Vagina (tissue), 2 donors: ENCODE measurements at regions not wholly inside any gene's neighbourhood (a gene's known extent, or its start where the extent isn't known, plus 50 kb on each side); places are given as distances from the start of the nearest gene placed in this dataset.

Source experiments
- DNase-seq, 2 donors: peaks; one replicate each; pipeline ENCODE4 v3.0.0-alpha.2; 2017; ENCODE audit errors: extremely low spot score in 2 of 2
- H3K27ac ChIP-seq: fragments of 200-600 bp; sonication (generic); one replicate; pipeline ENCODE4 v1.5.1; 2019
- H3K27me3 ChIP-seq: fragments of 200-600 bp; sonication (generic); one replicate; pipeline ENCODE4 v1.5.1; 2019
- H3K36me3 ChIP-seq, 2 donors: fragments of 200-600 bp; sonication (generic); one replicate each; pipeline ENCODE4 v1.5.1; 2017 to 2019
- H3K4me1 ChIP-seq: fragments of 200-600 bp; sonication (generic); one replicate; pipeline ENCODE4 v1.5.1; 2019
- H3K4me3 ChIP-seq, 2 donors: fragments of 200-600 bp; sonication (generic); 1 replicate in 1 of 2; 2 replicates in 1 of 2; pipeline ENCODE4 v1.5.1; 2016 to 2019
- H3K9me3 ChIP-seq: fragments of 200-600 bp; sonication (generic); one replicate; pipeline ENCODE4 v1.5.1; 2019
- CTCF ChIP-seq, 3 experiments: fragments of 450-650 bp in 2 of 3; fragments of 200-600 bp in 1 of 3; sonication (generic) in 1 of 3; IDR thresholded peaks; one replicate each; pipeline ENCODE4 v1.5.1; 2017 to 2019; ENCODE audit warnings: antibody characterized with exemption in 3 of 3, mild to moderate bottlenecking in 2 of 3, moderate library complexity in 2 of 3
- POLR2A ChIP-seq, 2 donors: fragments of 450-650 bp; IDR thresholded peaks; one replicate each; pipeline ENCODE4 v1.6.1; 2017; ENCODE audit warnings: antibody characterized with exemption in 2 of 2, mild to moderate bottlenecking in 2 of 2, moderate library complexity in 2 of 2
- POLR2AphosphoS5 ChIP-seq, 2 donors: sonication (generic); formaldehyde crosslinking; IDR thresholded peaks; one replicate each; pipeline ENCODE4 v1.9.0; 2017; ENCODE audit warnings: antibody characterized with exemption in 2 of 2, mild to moderate bottlenecking in 2 of 2, low read depth in 1 of 2; ENCODE audit not compliant: insufficient read depth in 1 of 2
- intact Hi-C: fragments of 100-400 bp; cut with DNase I; formaldehyde crosslinking; loops from one replicate; pipeline ENCODE4 v1.15.1; 2023

- Histone ChIP-seq H3K4me3 (no peak overlapping the region), H3K4me1 (no peaks in the 10 kb centered on the region), H3K36me3 (no peaks in the 10 kb centered on the region), H3K9me3 (no peaks in the 10 kb centered on the region), H3K27ac (no peak overlapping the region), H3K27me3 (no peaks in the 10 kb centered on the region)
- intact Hi-C loops, result no loop called here
- TF ChIP-seq POLR2A (IDR thresholded peaks at IDR 0.05), result no peak
- no peak for TF ChIP-seq POLR2AphosphoS5 (IDR thresholded peaks at IDR 0.05; ENCODE audit: insufficient read depth in 1 of 2, low read depth in 1 of 2)
- TF ChIP-seq CTCF (IDR thresholded peaks at IDR 0.05), result no peak
- DNase-seq, result no peak
Observed at GRCh38 chr5:169398515-169398914, 97.6 kb upstream of the SLIT3 start.

- Histone ChIP-seq H3K9me3 (no peaks in the 10 kb centered on the region), H3K27ac (no peak overlapping the region), H3K4me3 (no peak overlapping the region), H3K36me3 (no peaks in the 10 kb centered on the region), H3K4me1 (no peaks in the 10 kb centered on the region), H3K27me3 (no peaks in the 10 kb centered on the region)
- intact Hi-C loops, result no loop called here
- TF ChIP-seq CTCF (IDR thresholded peaks at IDR 0.05) (no peak), POLR2A (IDR thresholded peaks at IDR 0.05) (no peak), POLR2AphosphoS5 (IDR thresholded peaks at IDR 0.05; ENCODE audit: insufficient read depth in 1 of 2, low read depth in 1 of 2) (no peak)
- DNase-seq, result no peak
Observed at GRCh38 chr5:169395136-169395535, 94.2 kb upstream of the SLIT3 start.

- Histone ChIP-seq H3K27ac (no peak overlapping the region), H3K27me3 (no peaks in the 10 kb centered on the region), H3K4me3 (no peak overlapping the region), H3K9me3 (no peaks in the 10 kb centered on the region), H3K36me3 (no peaks in the 10 kb centered on the region), H3K4me1 (no peaks in the 10 kb centered on the region)
- TF ChIP-seq POLR2AphosphoS5 (IDR thresholded peaks at IDR 0.05; ENCODE audit: insufficient read depth in 1 of 2, low read depth in 1 of 2) (no peak), CTCF (IDR thresholded peaks at IDR 0.05) (no peak), POLR2A (IDR thresholded peaks at IDR 0.05) (no peak)
- DNase-seq, result no peak
- intact Hi-C loops, result no loop called here
Observed at GRCh38 chr5:169394371-169394770, 93.4 kb upstream of the SLIT3 start.

GRCh38 chr5:169393907-169394306 lies 93.0 kb upstream of the SLIT3 start:
- no peak for DNase-seq
- Histone ChIP-seq H3K36me3 (no peaks in the 10 kb centered on the region), H3K27me3 (no peaks in the 10 kb centered on the region), H3K4me3 (no peak overlapping the region), H3K27ac (no peak overlapping the region), H3K4me1 (no peaks in the 10 kb centered on the region), H3K9me3 (no peaks in the 10 kb centered on the region)
- intact Hi-C loops, result no loop called here
- TF ChIP-seq CTCF (IDR thresholded peaks at IDR 0.05), result no peak

- Histone ChIP-seq H3K9me3 (no peaks in the 10 kb centered on the region), H3K4me3 (no peak overlapping the region), H3K27ac (no peak overlapping the region), H3K4me1 (no peaks in the 10 kb centered on the region), H3K27me3 (no peaks in the 10 kb centered on the region), H3K36me3 (no peaks in the 10 kb centered on the region)
- no peak for TF ChIP-seq CTCF (IDR thresholded peaks at IDR 0.05)
- TF ChIP-seq POLR2A (IDR thresholded peaks at IDR 0.05), result no peak
- no peak for TF ChIP-seq POLR2AphosphoS5 (IDR thresholded peaks at IDR 0.05; ENCODE audit: insufficient read depth in 1 of 2, low read depth in 1 of 2)
- intact Hi-C loops, result no loop called here
- no peak for DNase-seq
Observed at GRCh38 chr5:169390265-169390664, 89.3 kb upstream of the SLIT3 start.
